Coronary artery (tissue), 2 donors: ENCODE measurements at regions not wholly inside any gene's neighbourhood (a gene's known extent, or its start where the extent isn't known, plus 50 kb on each side); places are given as distances from the start of the nearest gene placed in this dataset.

Source experiments
- DNase-seq: peaks from one replicate; pipeline ENCODE4 v3.0.0-alpha.2; 2017; ENCODE audit warnings: low spot score
- H3K27ac ChIP-seq, 2 donors: fragments of 200-600 bp; sonication (generic); one replicate each; pipeline ENCODE4 v1.5.1; 2016 to 2019
- H3K4me3 ChIP-seq: fragments of 200-600 bp; sonication (generic); 2 replicates; pipeline ENCODE4 v1.5.1; 2016; ENCODE audit warnings: mild to moderate bottlenecking, moderate library complexity
- CTCF ChIP-seq: fragments of 200-600 bp; sonication (generic); IDR thresholded peaks from one replicate; pipeline ENCODE4 v1.5.1; 2019; ENCODE audit warnings: antibody characterized with exemption

- Histone ChIP-seq H3K4me3 (no peak overlapping the region), H3K27ac (no peak overlapping the region)
- TF ChIP-seq CTCF, result no peak
- DNase-seq, result no peak
Observed at GRCh38 chr17:11144358-11145233, 96.4 kb upstream of the SHISA6 start.

GRCh38 chr17:11142231-11142630, 98.8 kb upstream of the SHISA6 start:
- no peak overlapping the region for H3K4me3 ChIP-seq
- DNase-seq, result no peak
- TF ChIP-seq CTCF, result no peak
- no peak overlapping the region for H3K27ac ChIP-seq

- no peak for TF ChIP-seq CTCF
- DNase-seq, result no peak
- H3K4me3 ChIP-seq, result no peak overlapping the region
- no peak overlapping the region for H3K27ac ChIP-seq
Observed at GRCh38 chr17:11140501-11140900, 100.5 kb upstream of the SHISA6 start.

- Histone ChIP-seq H3K4me3 (no peak overlapping the region), H3K27ac (no peak overlapping the region)
- DNase-seq, result no peak
- TF ChIP-seq CTCF, result no peak
Observed at GRCh38 chr17:11140043-11140442, 101.0 kb upstream of the SHISA6 start.

- DNase-seq, result no peak
- Histone ChIP-seq H3K27ac (no peak overlapping the region), H3K4me3 (peak overlapping the region; percentile 39)
- TF ChIP-seq CTCF, result no peak
Observed at GRCh38 chr17:11138023-11138422, 103.0 kb upstream of the SHISA6 start.

- DNase-seq, result no peak
- Histone ChIP-seq H3K4me3 (no peak overlapping the region), H3K27ac (no peak overlapping the region)
- TF ChIP-seq CTCF, result no peak
Observed at GRCh38 chr17:11135819-11136218, 105.2 kb upstream of the SHISA6 start.

- Histone ChIP-seq H3K27ac (no peak overlapping the region), H3K4me3 (no peak overlapping the region)
- no peak for TF ChIP-seq CTCF
Observed at GRCh38 chr17:11130367-11130766, 110.6 kb upstream of the SHISA6 start.

More at GRCh38 chr17:11130367-11130766, 110.6 kb upstream of the SHISA6 start:
- DNase-seq, result no peak
